Activated naive CD8-positive, alpha-beta T cell treated with anti-CD3 and anti-CD28 coated beads, Interleukin-2, amount 10 ng/mL, durations not matched to agents 7 days and 5 days (primary cell): ENCODE measurements at regions not wholly inside any gene's neighbourhood (a gene's known extent, or its start where the extent isn't known, plus 50 kb on each side); places are given as distances from the start of the nearest gene placed in this dataset.

Source experiments
- ATAC-seq: fragments of 150-1000 bp; cut with Tn5 transposase; one replicate; pipeline ENCODE4 v1.10.0; 2021; ENCODE audit warnings: low read depth, moderate library complexity
- POLR2A ChIA-PET: fragments of 350-600 bp; sonication (Branson Sonifier 250); formaldehyde crosslinking; loops from one replicate; lab custom pipeline; 2021; ENCODE audit warnings: antibody characterized with exemption; lab: Charles Lee
- DNase-seq: peaks from one replicate; pipeline ENCODE4 v3.0.0; 2021
- H3K27ac Mint-ChIP-seq: one replicate; pipeline ENCODE4 v1.8.0; 2022; ENCODE audit warnings: mild to moderate bottlenecking, mixed read lengths
- H3K27me3 Mint-ChIP-seq: one replicate; pipeline ENCODE4 v1.8.0; 2022; ENCODE audit warnings: mild to moderate bottlenecking, moderate library complexity, mixed read lengths
- H3K36me3 Mint-ChIP-seq: one replicate; pipeline ENCODE4 v1.8.0; 2021; ENCODE audit warnings: mild to moderate bottlenecking, mixed read lengths
- H3K4me1 Mint-ChIP-seq: one replicate; pipeline ENCODE4 v1.8.0; 2021; ENCODE audit warnings: mixed read lengths
- H3K4me3 Mint-ChIP-seq: one replicate; pipeline ENCODE4 v1.8.0; 2022; ENCODE audit warnings: mild to moderate bottlenecking, moderate library complexity, mixed read lengths
- H3K9me3 Mint-ChIP-seq: one replicate; pipeline ENCODE4 v1.8.0; 2021; ENCODE audit warnings: mixed read lengths

GRCh38 chr11:45568049-45568448, 97.4 kb downstream of the CHST1 start:
- Mint-ChIP-seq H3K4me3 (no peak overlapping the region), H3K9me3 (no peaks in the 10 kb centered on the region), H3K27ac (no peak overlapping the region), H3K4me1 (no peaks in the 10 kb centered on the region), H3K27me3 (peaks cover 7% of the 10 kb centered on the region), H3K36me3 (no peaks in the 10 kb centered on the region)
- POLR2A ChIA-PET = no interaction called here
- ATAC-seq = no peak
- DNase-seq = no peak

- no peaks in the 10 kb centered on the region for H3K4me1 Mint-ChIP-seq
- H3K27me3 Mint-ChIP-seq = peaks cover 10% of the 10 kb centered on the region
- ATAC-seq (no peak), DNase-seq (no peak)
- no peak overlapping the region for H3K4me3 Mint-ChIP-seq
- H3K9me3 Mint-ChIP-seq = no peaks in the 10 kb centered on the region
- H3K27ac Mint-ChIP-seq = no peak overlapping the region
- POLR2A ChIA-PET = no interaction called here
- no peaks in the 10 kb centered on the region for H3K36me3 Mint-ChIP-seq
These were observed 99.9 kb downstream of the CHST1 start for GRCh38 chr11:45565446-45565988.

- H3K36me3 Mint-ChIP-seq = no peaks in the 10 kb centered on the region
- no peak overlapping the region for H3K27ac Mint-ChIP-seq
- ATAC-seq (no peak), DNase-seq (no peak)
- no peak overlapping the region for H3K4me3 Mint-ChIP-seq
- no peaks in the 10 kb centered on the region for H3K9me3 Mint-ChIP-seq
- POLR2A ChIA-PET = no interaction called here
- H3K4me1 Mint-ChIP-seq = no peaks in the 10 kb centered on the region
- H3K27me3 Mint-ChIP-seq = peaks cover 10% of the 10 kb centered on the region
These were observed 101.6 kb downstream of the CHST1 start for GRCh38 chr11:45563810-45564209.

DNA sequence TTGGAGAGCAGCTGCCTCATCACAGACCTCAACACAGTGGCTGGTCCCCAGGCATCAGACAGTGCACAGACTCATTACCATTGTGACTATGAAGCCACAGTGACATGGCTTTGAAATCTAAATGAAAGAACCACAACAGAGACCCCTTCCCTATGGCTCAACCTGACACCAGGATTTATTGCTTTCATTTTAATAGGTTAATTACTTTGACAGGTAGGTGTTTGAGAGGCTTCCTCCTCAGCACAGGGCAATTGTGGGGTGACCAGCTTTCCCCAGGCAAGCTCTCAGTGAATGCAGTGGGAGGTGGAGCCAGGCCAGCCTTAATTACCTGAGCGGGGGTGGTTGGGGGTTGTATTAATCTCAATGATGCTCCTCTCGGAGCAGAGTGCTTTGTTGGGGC, 102.3 kb downstream of the CHST1 start:
- DNase-seq (no peak), ATAC-seq (no peak)
- Mint-ChIP-seq H3K4me3 (no peak overlapping the region), H3K27ac (no peak overlapping the region), H3K36me3 (no peaks in the 10 kb centered on the region), H3K9me3 (no peaks in the 10 kb centered on the region), H3K27me3 (peaks cover 10% of the 10 kb centered on the region), H3K4me1 (no peaks in the 10 kb centered on the region)
- POLR2A ChIA-PET = no interaction called here

DNA sequence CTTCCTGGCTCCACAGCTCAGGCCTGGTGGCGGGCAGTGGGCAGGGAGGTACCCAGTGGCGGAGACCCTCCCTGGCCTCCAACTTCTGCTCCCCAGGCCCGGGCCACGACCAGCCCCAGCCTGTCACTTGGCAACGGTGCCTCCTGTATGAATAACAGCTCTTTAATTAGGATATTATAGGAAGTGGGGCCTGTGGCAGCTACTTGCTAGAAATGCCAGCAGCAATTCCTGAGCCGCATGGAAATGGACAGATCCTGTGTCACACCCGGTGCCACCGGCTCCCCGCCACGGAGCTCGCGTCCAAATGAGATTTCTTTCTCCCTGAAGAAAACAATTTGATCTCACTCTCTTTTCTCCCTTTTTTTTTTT, 104.5 kb downstream of the CHST1 start:
- POLR2A ChIA-PET = no interaction called here
- Mint-ChIP-seq H3K9me3 (no peaks in the 10 kb centered on the region), H3K27me3 (peaks cover 10% of the 10 kb centered on the region), H3K36me3 (no peaks in the 10 kb centered on the region), H3K4me1 (no peaks in the 10 kb centered on the region), H3K4me3 (no peak overlapping the region), H3K27ac (no peak overlapping the region)
- DNase-seq (no peak), ATAC-seq (no peak)

GRCh38 chr11:45560155-45560912, 105.1 kb downstream of the CHST1 start:
- Mint-ChIP-seq H3K36me3 (no peaks in the 10 kb centered on the region), H3K4me1 (no peaks in the 10 kb centered on the region), H3K4me3 (no peak overlapping the region), H3K27me3 (peaks cover 10% of the 10 kb centered on the region), H3K9me3 (no peaks in the 10 kb centered on the region), H3K27ac (no peak overlapping the region)
- ATAC-seq = no peak
- no peak for DNase-seq
- POLR2A ChIA-PET = no interaction called here

DNA sequence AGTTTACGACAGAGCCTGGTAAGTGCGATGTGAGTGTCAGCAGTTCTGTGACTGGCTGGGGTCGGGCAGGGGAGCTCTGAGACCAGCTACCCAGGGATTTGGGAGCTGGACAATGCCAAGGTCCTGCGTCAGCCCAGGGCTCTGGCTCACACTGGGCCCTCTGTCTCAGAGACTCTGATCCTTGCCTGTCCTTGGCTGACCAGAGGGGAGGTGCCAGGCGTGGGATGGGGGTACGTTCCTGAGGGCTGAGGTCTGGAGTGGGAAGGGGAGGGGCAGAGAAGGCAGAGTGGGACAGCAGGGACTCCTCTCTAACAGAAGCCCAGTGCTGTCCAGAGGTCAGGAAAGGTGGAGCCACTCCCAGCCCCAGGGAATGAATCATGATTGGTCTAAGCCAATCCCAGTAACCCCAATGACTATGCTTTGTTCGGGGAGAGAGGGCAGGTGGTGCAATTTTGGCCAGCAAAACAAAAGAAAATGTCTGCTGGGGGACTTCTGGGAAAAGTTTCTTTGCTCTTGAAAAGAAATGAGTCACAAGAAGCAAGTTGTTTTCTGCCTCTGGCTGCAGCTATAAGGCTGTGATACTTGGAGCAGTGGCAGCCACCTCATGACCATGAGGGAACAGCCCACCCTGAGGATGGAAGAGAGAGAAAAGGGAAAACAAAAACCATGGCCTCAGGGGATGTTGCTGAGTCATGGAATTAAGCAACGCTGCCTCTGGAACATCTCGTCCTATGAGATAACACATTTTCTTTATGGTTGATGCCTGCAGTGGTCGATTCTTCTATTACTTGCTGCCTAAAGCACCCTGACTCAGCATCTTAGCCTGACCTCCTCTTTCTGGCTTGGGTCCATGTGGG, 108.3 kb downstream of the CHST1 start:
- ATAC-seq (no peak), DNase-seq (no peak)
- peaks cover 3% of the 10 kb centered on the region for H3K27me3 Mint-ChIP-seq
- POLR2A ChIA-PET = no interaction called here
- no peaks in the 10 kb centered on the region for H3K4me1 Mint-ChIP-seq
- H3K27ac Mint-ChIP-seq = no peak overlapping the region
- no peaks in the 10 kb centered on the region for H3K9me3 Mint-ChIP-seq
- no peaks in the 10 kb centered on the region for H3K36me3 Mint-ChIP-seq
- H3K4me3 Mint-ChIP-seq = no peak overlapping the region

- Mint-ChIP-seq H3K4me3 (no peak overlapping the region), H3K27ac (no peak overlapping the region), H3K9me3 (no peaks in the 10 kb centered on the region), H3K36me3 (no peaks in the 10 kb centered on the region), H3K4me1 (no peaks in the 10 kb centered on the region), H3K27me3 (no peaks in the 10 kb centered on the region)
- no peak for DNase-seq
- ATAC-seq = no peak
- POLR2A ChIA-PET = no interaction called here
These were observed 111.0 kb downstream of the CHST1 start for GRCh38 chr11:45554230-45554967.

DNA sequence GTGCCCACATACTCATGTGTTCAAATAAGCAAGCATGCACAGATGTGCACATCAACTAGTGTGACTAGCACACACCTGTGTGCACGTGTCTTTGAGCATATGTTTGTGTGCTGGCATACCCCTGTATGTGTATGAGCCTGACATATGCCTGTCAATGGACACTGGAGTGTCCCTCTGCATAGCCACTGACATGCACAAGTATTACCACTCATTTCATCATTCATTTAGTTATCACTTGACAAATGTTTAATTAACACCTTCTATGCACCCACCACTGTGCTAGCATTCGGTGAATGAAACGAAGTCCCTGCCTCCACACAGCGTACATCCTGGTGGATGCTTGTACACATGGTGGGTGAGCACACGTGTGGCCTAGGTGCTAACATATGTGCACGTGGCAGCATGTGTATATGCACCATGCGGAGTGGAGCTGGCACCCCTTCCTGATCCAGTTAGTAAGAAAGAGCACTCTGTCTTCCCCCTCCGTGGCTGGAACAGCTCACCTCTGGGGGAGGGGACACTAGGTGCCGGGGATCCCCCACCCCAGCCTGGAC, 112.0 kb downstream of the CHST1 start:
- POLR2A ChIA-PET = no interaction called here
- ATAC-seq (no peak), DNase-seq (no peak)
- no peaks in the 10 kb centered on the region for H3K9me3 Mint-ChIP-seq
- H3K4me3 Mint-ChIP-seq = no peak overlapping the region
- H3K27me3 Mint-ChIP-seq = no peaks in the 10 kb centered on the region
- H3K4me1 Mint-ChIP-seq = no peaks in the 10 kb centered on the region
- H3K27ac Mint-ChIP-seq = no peak overlapping the region
- no peaks in the 10 kb centered on the region for H3K36me3 Mint-ChIP-seq

- Mint-ChIP-seq H3K27ac (no peak overlapping the region), H3K9me3 (no peaks in the 10 kb centered on the region), H3K27me3 (no peaks in the 10 kb centered on the region), H3K4me3 (no peak overlapping the region), H3K36me3 (no peaks in the 10 kb centered on the region), H3K4me1 (no peaks in the 10 kb centered on the region)
- DNase-seq (no peak), ATAC-seq (no peak)
- POLR2A ChIA-PET = no interaction called here
These were observed 114.2 kb downstream of the CHST1 start for GRCh38 chr11:45551191-45551713.

DNA sequence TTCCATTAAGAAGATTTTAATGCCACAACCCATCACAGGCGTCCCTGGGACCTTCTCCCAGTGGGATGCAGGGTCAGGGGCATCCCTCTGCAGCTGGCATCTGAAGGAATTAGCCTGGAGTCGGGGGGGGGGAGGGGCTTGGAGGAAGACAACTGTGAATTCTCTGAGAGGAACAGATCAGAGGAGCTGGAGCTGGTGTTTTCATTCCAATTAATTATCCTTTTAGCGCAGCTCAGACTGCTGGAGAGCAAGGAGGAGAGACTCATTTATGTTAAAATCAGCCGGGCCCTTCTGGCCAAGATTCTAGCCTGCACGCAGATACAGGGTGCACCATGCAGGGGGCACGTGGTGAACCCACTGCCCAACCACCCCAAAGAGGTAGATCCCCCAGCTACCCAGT, 116.2 kb downstream of the CHST1 start:
- POLR2A ChIA-PET = no interaction called here

GRCh38 chr11:45546366-45546765, 119.1 kb downstream of the CHST1 start:
- POLR2A ChIA-PET = no interaction called here
- H3K9me3 Mint-ChIP-seq = no peaks in the 10 kb centered on the region
- DNase-seq (no peak), ATAC-seq (no peak)
- no peak overlapping the region for H3K4me3 Mint-ChIP-seq
- no peaks in the 10 kb centered on the region for H3K4me1 Mint-ChIP-seq
- peaks cover 2% of the 10 kb centered on the region for H3K27me3 Mint-ChIP-seq
- H3K36me3 Mint-ChIP-seq = no peaks in the 10 kb centered on the region
- no peak overlapping the region for H3K27ac Mint-ChIP-seq

More for the DNA sequence above, 116.2 kb downstream of the CHST1 start:
- H3K4me3 Mint-ChIP-seq = no peak overlapping the region
- H3K9me3 Mint-ChIP-seq = no peaks in the 10 kb centered on the region
- ATAC-seq = no peak
- no peaks in the 10 kb centered on the region for H3K27me3 Mint-ChIP-seq
- H3K27ac Mint-ChIP-seq = no peak overlapping the region
- DNase-seq = no peak
- H3K4me1 Mint-ChIP-seq = no peaks in the 10 kb centered on the region
- H3K36me3 Mint-ChIP-seq = no peaks in the 10 kb centered on the region

DNA sequence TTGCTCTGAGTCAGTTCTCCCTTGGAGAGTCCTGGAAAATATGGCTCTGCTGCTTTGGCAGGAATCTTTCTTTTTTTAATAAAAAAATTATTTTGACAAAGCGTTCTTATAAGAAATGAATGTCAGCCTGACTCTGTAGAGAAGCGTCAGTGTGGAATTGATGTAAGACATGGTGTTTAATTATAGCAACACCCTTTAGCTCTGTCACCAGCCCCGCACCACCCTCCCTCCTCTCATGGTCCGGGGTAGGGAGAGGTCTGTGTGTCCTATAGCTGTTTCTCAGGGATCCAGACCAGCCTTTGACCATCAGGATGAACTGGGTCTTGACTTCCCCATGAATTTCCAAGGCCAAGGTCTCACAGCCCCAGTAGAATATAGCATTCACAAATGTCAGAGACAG, 120.6 kb downstream of the CHST1 start:
- Mint-ChIP-seq H3K9me3 (no peaks in the 10 kb centered on the region), H3K27ac (no peak overlapping the region)
- POLR2A ChIA-PET = no interaction called here

More for the DNA sequence above, 120.6 kb downstream of the CHST1 start:
- peaks cover 2% of the 10 kb centered on the region for H3K27me3 Mint-ChIP-seq
- no peaks in the 10 kb centered on the region for H3K36me3 Mint-ChIP-seq
- no peak for ATAC-seq
- H3K4me3 Mint-ChIP-seq = no peak overlapping the region
- no peaks in the 10 kb centered on the region for H3K4me1 Mint-ChIP-seq
- no peak for DNase-seq
